ENCODE measurements at regions not wholly inside any gene's neighbourhood (a gene's known extent, or its start where the extent isn't known, plus 50 kb on each side); places are given as distances from the start of the nearest gene placed in this dataset.

DNA sequence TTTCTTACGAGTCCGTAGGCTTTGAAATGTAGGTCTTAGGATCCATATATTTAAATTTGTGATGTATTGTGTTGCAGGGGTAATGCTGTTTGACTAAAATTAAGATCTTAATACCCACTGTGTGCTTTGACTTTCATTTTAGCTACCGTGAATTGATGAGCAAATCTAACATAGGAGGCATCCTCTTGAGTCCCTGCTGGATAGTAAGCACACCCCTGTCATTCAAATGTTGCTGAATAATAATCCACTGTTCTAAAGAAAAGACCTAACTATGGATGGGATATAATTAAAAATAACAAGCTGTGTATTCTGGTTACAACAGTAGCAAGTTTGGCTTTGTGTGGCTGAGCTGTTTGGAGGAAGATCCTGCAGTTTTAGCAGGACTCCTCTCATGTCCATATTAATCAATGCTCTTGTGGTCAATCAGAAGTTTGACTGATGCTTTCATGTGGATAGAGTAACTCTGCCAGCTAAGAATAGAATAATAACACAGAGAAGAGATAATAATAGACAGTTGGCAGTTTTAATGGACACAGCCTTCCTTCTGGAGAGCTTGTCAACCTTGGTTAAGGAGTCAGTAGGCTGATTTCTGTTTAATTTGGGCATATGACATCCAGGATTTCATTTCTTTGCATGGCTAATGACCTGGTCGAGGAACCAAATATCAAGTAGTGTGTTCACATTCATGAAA, 148.1 kb upstream of the MIS18BP1 start:
- no peak for TF ChIP-seq CTCF (IDR thresholded peaks at IDR 0.05 in 2 of 3, conservative IDR thresholded peaks at IDR 0.05 in 1 of 3; ENCODE audit: borderline replicate concordance in 1 of 3, insufficient read depth in 1 of 3, low read depth in 2 of 3, low read length in 2 of 3)
- no peak for TF ChIP-seq EZH2 (IDR thresholded peaks at IDR 0.05)
- TF ChIP-seq EGR1 (IDR thresholded peaks at IDR 0.05; ENCODE audit: low read depth), result no peak
- TF ChIP-seq SIN3A (IDR thresholded peaks at IDR 0.05; ENCODE audit: low read depth), result no peak
- no peak for TF ChIP-seq REST (IDR thresholded peaks at IDR 0.05; ENCODE audit: low read depth)
- no peak for TF ChIP-seq EZH2phosphoT487 (IDR thresholded peaks at IDR 0.05; ENCODE audit: borderline replicate concordance)
- no peak for TF ChIP-seq POLR2AphosphoS5 (IDR thresholded peaks at IDR 0.05; ENCODE audit: low read depth, low read length)
- TF ChIP-seq SRF (IDR thresholded peaks at IDR 0.05; ENCODE audit: low read depth), result no peak
